ENCODE measurements at regions not wholly inside any gene's neighbourhood (a gene's known extent, or its start where the extent isn't known, plus 50 kb on each side); places are given as distances from the start of the nearest gene placed in this dataset.

DNA sequence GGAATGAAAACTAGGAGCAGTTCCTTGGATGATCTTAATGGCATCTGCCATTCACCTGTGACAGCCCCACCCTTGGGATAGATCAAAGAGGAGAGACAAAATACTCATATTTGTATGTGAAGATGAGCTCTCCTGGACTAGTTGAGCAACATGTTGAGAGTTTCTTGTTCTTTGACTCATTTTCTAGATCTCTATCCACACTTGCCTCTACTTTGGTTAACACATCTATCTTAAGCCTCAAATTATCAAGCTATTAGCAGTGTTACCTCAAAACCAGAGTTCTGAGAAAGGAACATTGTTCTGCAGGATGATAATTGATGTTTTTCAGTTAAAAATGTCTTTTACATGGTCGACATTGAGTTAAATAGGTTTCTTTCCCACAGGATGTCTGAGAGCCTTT lies 94.2 kb upstream of the TEX13D start:
- TF ChIP-seq EZH2 (IDR thresholded peaks at IDR 0.05; ENCODE audit: borderline replicate concordance, low read length) = no peak
- TF ChIP-seq, protein P1, sequence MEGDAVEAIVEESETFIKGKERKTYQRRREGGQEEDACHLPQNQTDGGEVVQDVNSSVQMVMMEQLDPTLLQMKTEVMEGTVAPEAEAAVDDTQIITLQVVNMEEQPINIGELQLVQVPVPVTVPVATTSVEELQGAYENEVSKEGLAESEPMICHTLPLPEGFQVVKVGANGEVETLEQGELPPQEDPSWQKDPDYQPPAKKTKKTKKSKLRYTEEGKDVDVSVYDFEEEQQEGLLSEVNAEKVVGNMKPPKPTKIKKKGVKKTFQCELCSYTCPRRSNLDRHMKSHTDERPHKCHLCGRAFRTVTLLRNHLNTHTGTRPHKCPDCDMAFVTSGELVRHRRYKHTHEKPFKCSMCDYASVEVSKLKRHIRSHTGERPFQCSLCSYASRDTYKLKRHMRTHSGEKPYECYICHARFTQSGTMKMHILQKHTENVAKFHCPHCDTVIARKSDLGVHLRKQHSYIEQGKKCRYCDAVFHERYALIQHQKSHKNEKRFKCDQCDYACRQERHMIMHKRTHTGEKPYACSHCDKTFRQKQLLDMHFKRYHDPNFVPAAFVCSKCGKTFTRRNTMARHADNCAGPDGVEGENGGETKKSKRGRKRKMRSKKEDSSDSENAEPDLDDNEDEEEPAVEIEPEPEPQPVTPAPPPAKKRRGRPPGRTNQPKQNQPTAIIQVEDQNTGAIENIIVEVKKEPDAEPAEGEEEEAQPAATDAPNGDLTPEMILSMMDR (conservative IDR thresholded peaks at IDR 0.05 in 1 of 2, IDR thresholded peaks at IDR 0.05 in 1 of 2; ENCODE audit: extremely low read depth in 1 of 2, insufficient read depth in 1 of 2, low read depth in 1 of 2, low read length in 2 of 2) = no peak
